ENCODE measurements at regions not wholly inside any gene's neighbourhood (a gene's known extent, or its start where the extent isn't known, plus 50 kb on each side); places are given as distances from the start of the nearest gene placed in this dataset.

- TF ChIP-seq CTCF (conservative IDR thresholded peaks at IDR 0.05; ENCODE audit: control insufficient read depth, insufficient read depth, low read depth, low read length): no peak
- no peak overlapping the region for H3K4me3 ChIP-seq (ENCODE audit: control insufficient read depth, low read depth, low read length)
- peak; percentile 44 for DNase-seq (ENCODE audit: low read depth)
Measured at GRCh38 chr4:149933883-149934282, 118.2 kb upstream of the IQCM start.

- H3K4me3 ChIP-seq (ENCODE audit: control insufficient read depth, low read depth, low read length): no peak overlapping the region
- no peak for DNase-seq (ENCODE audit: low read depth)
- no peak for TF ChIP-seq CTCF (conservative IDR thresholded peaks at IDR 0.05; ENCODE audit: control insufficient read depth, insufficient read depth, low read depth, low read length)
Measured at GRCh38 chr4:149949381-149949780, 128.9 kb upstream of the DCLK2 start.

GRCh38 chr4:149951152-149951900 lies 126.9 kb upstream of the DCLK2 start:
- no peak for DNase-seq (ENCODE audit: low read depth)
- no peak for TF ChIP-seq CTCF (conservative IDR thresholded peaks at IDR 0.05; ENCODE audit: control insufficient read depth, insufficient read depth, low read depth, low read length)

GRCh38 chr4:149952101-149952500 lies 126.1 kb upstream of the DCLK2 start:
- no peak overlapping the region for H3K4me3 ChIP-seq (ENCODE audit: control insufficient read depth, low read depth, low read length)
- TF ChIP-seq CTCF (conservative IDR thresholded peaks at IDR 0.05; ENCODE audit: control insufficient read depth, insufficient read depth, low read depth, low read length): no peak
- DNase-seq (ENCODE audit: low read depth): no peak

More at GRCh38 chr4:149951152-149951900, 126.9 kb upstream of the DCLK2 start:
- no peak overlapping the region for H3K4me3 ChIP-seq (ENCODE audit: control insufficient read depth, low read depth, low read length)

- TF ChIP-seq CTCF (conservative IDR thresholded peaks at IDR 0.05; ENCODE audit: control insufficient read depth, insufficient read depth, low read depth, low read length): no peak
- DNase-seq (ENCODE audit: low read depth): no peak
- no peak overlapping the region for H3K4me3 ChIP-seq (ENCODE audit: control insufficient read depth, low read depth, low read length)
Measured at GRCh38 chr4:149952716-149953115, 125.5 kb upstream of the DCLK2 start.

- DNase-seq (ENCODE audit: low read depth): no peak
- H3K4me3 ChIP-seq (ENCODE audit: control insufficient read depth, low read depth, low read length): no peak overlapping the region
- TF ChIP-seq CTCF (conservative IDR thresholded peaks at IDR 0.05; ENCODE audit: control insufficient read depth, insufficient read depth, low read depth, low read length): no peak
Measured at GRCh38 chr4:149955780-149956390, 122.4 kb upstream of the DCLK2 start.
